Natural killer cell (primary cell): ENCODE measurements at regions not wholly inside any gene's neighbourhood (a gene's known extent, or its start where the extent isn't known, plus 50 kb on each side); places are given as distances from the start of the nearest gene placed in this dataset.

Source experiments
- ATAC-seq, 3 donors: fragments of 150-1000 bp in 2 of 3; fragments of 200-7000 bp in 1 of 3; cut with Tn5 transposase; 1 replicate in 1 of 3; 2 replicates in 2 of 3; pipeline ENCODE4 v1.10.0; 2021; ENCODE audit warnings: mild to moderate bottlenecking in 2 of 3, moderate library complexity in 2 of 3
- DNase-seq, 2 donors: peaks; one replicate each; pipeline versions ENCODE4 v3.0.0 to v3.0.0-alpha.2; 2013 to 2021; ENCODE audit warnings: mixed read lengths in 1 of 2
- H3K27ac ChIP-seq: one replicate; pipeline ENCODE4 v1.5.1; 2013; ENCODE audit warnings: mild to moderate bottlenecking, low read length
- H3K27me3 ChIP-seq: one replicate; pipeline ENCODE4 v1.6.1; 2013; ENCODE audit warnings: low read length; ENCODE audit not compliant: control insufficient read depth, insufficient read depth
- H3K36me3 ChIP-seq: one replicate; pipeline ENCODE4 v1.6.1; 2013; ENCODE audit warnings: low read length; ENCODE audit not compliant: control insufficient read depth, insufficient read depth
- H3K4me1 ChIP-seq: one replicate; pipeline ENCODE4 v1.6.1; 2013; ENCODE audit warnings: low read length; ENCODE audit not compliant: control insufficient read depth, insufficient read depth
- H3K4me3 ChIP-seq: one replicate; pipeline ENCODE4 v1.5.1; 2013; ENCODE audit warnings: low read length
- H3K9me3 ChIP-seq: one replicate; pipeline ENCODE4 v1.6.1; 2013; ENCODE audit warnings: low read length; ENCODE audit not compliant: control insufficient read depth, insufficient read depth
- H3K27ac Mint-ChIP-seq, 2 donors: one replicate each; pipeline ENCODE4 v1.8.0; 2022; ENCODE audit warnings: mild to moderate bottlenecking in 2 of 2, mixed read lengths in 2 of 2, moderate library complexity in 1 of 2
- H3K27me3 Mint-ChIP-seq, 2 donors: one replicate each; pipeline ENCODE4 v1.8.0; 2022; ENCODE audit warnings: low read depth in 2 of 2, mixed read lengths in 2 of 2
- H3K36me3 Mint-ChIP-seq: one replicate; pipeline ENCODE4 v1.8.0; 2022; ENCODE audit warnings: mixed read lengths
- H3K4me1 Mint-ChIP-seq, 2 donors: one replicate each; pipeline ENCODE4 v1.8.0; 2022; ENCODE audit warnings: mixed read lengths in 2 of 2
- H3K4me3 Mint-ChIP-seq: one replicate; pipeline ENCODE4 v1.8.0; 2022; ENCODE audit warnings: mild to moderate bottlenecking, moderate library complexity, mixed read lengths
- H3K9me3 Mint-ChIP-seq, 2 donors: one replicate each; pipeline ENCODE4 v1.8.0; 2022; ENCODE audit warnings: mixed read lengths in 2 of 2
- CTCF ChIP-seq: fragments of 200-600 bp; IDR thresholded peaks from one replicate; pipeline ENCODE4 v1.8.0; 2022; ENCODE audit warnings: antibody characterized with exemption
- WGBS: methylation state at CpG from one replicate; pipeline ENCODE4 v1.1.7; 2013; ENCODE audit warnings: missing lambda C conversion rate; ENCODE audit not compliant: insufficient coverage; 5-methylcytosine and 5-hydroxymethylcytosine counted together
- intact Hi-C: fragments of 100-400 bp; cut with micrococcal nuclease; formaldehyde crosslinking; loops from one replicate; pipeline ENCODE4 v1.14.2; 2022

GRCh38 chr13:40163066-40164000 is 503.1 kb downstream of the FOXO1 start:
- H3K36me3 ChIP-seq, result no peaks in the 10 kb centered on the region
- Mint-ChIP-seq H3K27me3 (peaks cover 2 to 8% of the 10 kb centered on the region in 2 donors), H3K36me3 (no peaks in the 10 kb centered on the region), H3K27ac (no peak overlapping the region), H3K4me3 (no peak overlapping the region), H3K9me3 (no peaks in the 10 kb centered on the region), H3K4me1 (no peaks in the 10 kb centered on the region)
- DNase-seq (no peak), ATAC-seq (no peak)
- H3K27ac ChIP-seq, result no peak overlapping the region
- intact Hi-C loops, result no loop called here
- 88% methylated on average over 11 of the region's 11 CpGs for WGBS
- H3K27me3 ChIP-seq, result no peaks in the 10 kb centered on the region
- H3K4me1 ChIP-seq, result no peaks in the 10 kb centered on the region
- no peak for TF ChIP-seq CTCF
- H3K4me3 ChIP-seq, result no peak overlapping the region
- H3K9me3 ChIP-seq, result no peaks in the 10 kb centered on the region

GRCh38 chr13:40164133-40164532 is 502.3 kb downstream of the FOXO1 start:
- no peaks in the 10 kb centered on the region for H3K4me1 ChIP-seq
- H3K9me3 ChIP-seq, result no peaks in the 10 kb centered on the region
- no peak for ATAC-seq
- TF ChIP-seq CTCF, result no peak
- H3K27me3 Mint-ChIP-seq, result peaks cover 3 to 13% of the 10 kb centered on the region in 2 donors
- H3K36me3 Mint-ChIP-seq, result no peaks in the 10 kb centered on the region
- 81% methylated on average over 3 of the region's 3 CpGs for WGBS
- H3K9me3 Mint-ChIP-seq, result no peaks in the 10 kb centered on the region
- no peaks in the 10 kb centered on the region for H3K4me1 Mint-ChIP-seq
- no peaks in the 10 kb centered on the region for H3K27me3 ChIP-seq
- DNase-seq, result no peak
- no peak overlapping the region for H3K27ac Mint-ChIP-seq
- no peak overlapping the region for H3K4me3 Mint-ChIP-seq
- H3K36me3 ChIP-seq, result no peaks in the 10 kb centered on the region
- H3K4me3 ChIP-seq, result no peak overlapping the region
- intact Hi-C loops, result no loop called here
- H3K27ac ChIP-seq, result no peak overlapping the region

GRCh38 chr13:40165316-40165932 is 501.0 kb downstream of the FOXO1 start:
- intact Hi-C loops, result no loop called here
- no peak overlapping the region for H3K27ac Mint-ChIP-seq
- no peak for DNase-seq
- no peak for ATAC-seq
- H3K36me3 ChIP-seq, result no peaks in the 10 kb centered on the region
- H3K4me1 Mint-ChIP-seq, result no peaks in the 10 kb centered on the region
- H3K36me3 Mint-ChIP-seq, result no peaks in the 10 kb centered on the region
- no peaks in the 10 kb centered on the region for H3K9me3 ChIP-seq
- no peak overlapping the region for H3K27ac ChIP-seq
- no peaks in the 10 kb centered on the region for H3K27me3 ChIP-seq
- TF ChIP-seq CTCF, result no peak
- H3K4me3 Mint-ChIP-seq, result no peak overlapping the region
- H3K4me3 ChIP-seq, result no peak overlapping the region
- no peaks in the 10 kb centered on the region for H3K4me1 ChIP-seq
- WGBS, result 48% methylated on average over 2 of the region's 2 CpGs
- H3K27me3 Mint-ChIP-seq, result peaks cover 7 to 26% of the 10 kb centered on the region in 2 donors
- no peaks in the 10 kb centered on the region for H3K9me3 Mint-ChIP-seq
